ENCODE measurements at regions not wholly inside any gene's neighbourhood (a gene's known extent, or its start where the extent isn't known, plus 50 kb on each side); places are given as distances from the start of the nearest gene placed in this dataset.

- TF ChIP-seq CTCF (IDR thresholded peaks at IDR 0.05) (no peak), ZFX (IDR thresholded peaks at IDR 0.05; ENCODE audit: borderline replicate concordance) (no peak)
Measured at GRCh38 chr7:126362746-126363145, 890.0 kb downstream of the GRM8 start.
